ENCODE measurements at regions not wholly inside any gene's neighbourhood (a gene's known extent, or its start where the extent isn't known, plus 50 kb on each side); places are given as distances from the start of the nearest gene placed in this dataset.

- DNase-seq (ENCODE audit: low spot score) = no peak
- no peak for TF ChIP-seq CTCF (IDR thresholded peaks at IDR 0.05; ENCODE audit: extremely low read depth, missing control alignments)
Observed at GRCh38 chr2:13550285-13551231, 833.8 kb downstream of the TRIB2 start.

- no peak for DNase-seq (ENCODE audit: low spot score)
- TF ChIP-seq CTCF (IDR thresholded peaks at IDR 0.05; ENCODE audit: extremely low read depth, missing control alignments) = no peak
Observed at GRCh38 chr2:13558368-13558767, 841.6 kb downstream of the TRIB2 start.

- no peak for DNase-seq (ENCODE audit: low spot score)
- TF ChIP-seq CTCF (IDR thresholded peaks at IDR 0.05; ENCODE audit: extremely low read depth, missing control alignments) = no peak
Observed at GRCh38 chr2:13560322-13560721, 843.6 kb downstream of the TRIB2 start.

GRCh38 chr2:13572466-13572865, 855.7 kb downstream of the TRIB2 start:
- DNase-seq (ENCODE audit: low spot score) = no peak
- TF ChIP-seq CTCF (IDR thresholded peaks at IDR 0.05; ENCODE audit: extremely low read depth, missing control alignments) = no peak

- no peak for DNase-seq (ENCODE audit: low spot score)
- no peak for TF ChIP-seq CTCF (IDR thresholded peaks at IDR 0.05; ENCODE audit: extremely low read depth, missing control alignments)
Observed at GRCh38 chr2:13574831-13575230, 858.1 kb downstream of the TRIB2 start.

- TF ChIP-seq CTCF (IDR thresholded peaks at IDR 0.05; ENCODE audit: extremely low read depth, missing control alignments) = no peak
- no peak for DNase-seq (ENCODE audit: low spot score)
Observed at GRCh38 chr2:13576406-13577036, 859.8 kb downstream of the TRIB2 start.

GRCh38 chr2:13578547-13578946, 861.8 kb downstream of the TRIB2 start:
- no peak for TF ChIP-seq CTCF (IDR thresholded peaks at IDR 0.05; ENCODE audit: extremely low read depth, missing control alignments)
- DNase-seq (ENCODE audit: low spot score) = no peak

Data from GM20000 (cell line).